HG02970 (cell line): ENCODE measurements at regions not wholly inside any gene's neighbourhood (a gene's known extent, or its start where the extent isn't known, plus 50 kb on each side); places are given as distances from the start of the nearest gene placed in this dataset.
"Not testable (repeated sequence)": the region's sequence is repeated elsewhere in the genome, so short reads cannot be mapped to it uniquely, and the experiment has no call there.

Source experiments
- ATAC-seq: cut with Tn5 transposase; IDR thresholded peaks from one replicate; pipeline ENCODE4 v1.9.1; 2021; ENCODE audit warnings: mild to moderate bottlenecking, moderate library complexity, moderate number of reproducible peaks; ENCODE audit not compliant: unreplicated experiment, low FRiP score

DNA sequence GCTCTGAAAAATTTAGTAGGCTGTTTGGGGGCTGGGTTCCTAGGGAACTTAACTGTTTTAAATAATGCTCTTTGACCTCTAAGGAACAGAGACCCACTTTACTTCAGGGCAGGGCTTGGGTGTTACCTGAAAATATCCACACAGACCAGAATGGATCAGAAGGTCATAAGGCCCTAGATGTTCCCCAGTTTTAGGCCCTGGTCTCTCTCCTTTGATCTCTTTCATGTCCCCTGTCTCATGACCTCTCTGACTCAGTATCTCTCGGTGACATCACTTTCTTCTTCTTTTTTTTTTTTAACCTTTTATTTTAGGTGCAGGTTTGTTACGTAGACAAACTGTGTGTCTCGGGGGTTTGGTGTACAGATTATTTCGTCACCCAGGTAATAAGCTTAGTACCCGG lies 272.1 kb upstream of the SGK1 start:
- ATAC-seq: no peak

- ATAC-seq: no peak
Observed at GRCh38 chr6:134589512-134589911, 271.6 kb upstream of the SGK1 start.

- no peak for ATAC-seq
Observed at GRCh38 chr6:134588267-134588666, 270.4 kb upstream of the SGK1 start.

- ATAC-seq: no peak
Observed at GRCh38 chr6:134585517-134585873, 267.6 kb upstream of the SGK1 start.

DNA sequence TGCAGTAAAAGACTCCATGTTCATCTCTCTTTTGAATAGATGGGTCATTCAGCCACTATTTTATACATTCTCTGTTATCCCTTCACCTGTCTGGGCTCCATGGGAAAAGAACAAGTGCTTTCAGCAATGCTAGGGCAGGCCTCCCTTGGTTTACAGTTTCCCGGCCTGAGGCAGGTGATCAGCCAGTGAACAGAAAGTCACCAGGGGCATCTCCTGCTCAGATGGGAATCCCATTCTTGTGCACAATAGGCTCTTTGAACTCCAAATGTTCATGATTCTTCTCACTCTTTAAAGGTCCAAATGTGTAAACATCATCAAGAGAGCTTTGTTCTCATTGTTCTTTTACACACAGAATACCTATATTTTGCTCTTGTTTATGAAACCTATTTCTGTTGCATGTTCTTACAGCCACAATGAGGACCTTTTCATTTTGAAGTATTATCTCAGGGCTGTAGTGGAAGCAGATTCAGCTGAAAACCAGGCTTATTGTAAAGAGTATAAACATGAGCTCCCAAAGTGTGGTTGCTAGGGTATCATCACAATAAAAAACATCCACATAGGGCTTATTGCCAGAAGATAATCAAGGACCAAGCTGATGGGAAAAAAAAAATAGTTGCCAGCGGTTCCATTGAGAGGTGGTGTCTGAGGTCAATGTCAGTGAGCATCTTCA lies 267.1 kb upstream of the SGK1 start:
- ATAC-seq: no peak

DNA sequence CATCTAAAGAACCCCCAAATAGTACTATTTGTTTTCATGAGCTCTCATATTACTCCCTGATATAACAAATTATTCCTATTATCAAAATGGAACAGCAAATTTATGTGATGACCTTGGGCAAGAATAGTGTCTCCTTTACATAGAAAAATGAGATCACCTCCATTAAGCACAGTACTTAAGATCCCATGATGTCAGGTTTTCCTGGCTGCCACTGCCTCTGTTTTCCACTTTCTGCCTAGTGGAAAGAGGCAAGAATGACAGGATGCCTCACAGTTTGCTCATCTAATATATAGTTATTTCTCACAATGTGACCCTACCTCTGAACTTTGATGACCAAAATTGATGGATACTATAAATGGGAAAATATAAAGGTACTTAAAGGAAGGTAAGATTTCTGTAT lies 260.1 kb upstream of the SGK1 start:
- no peak for ATAC-seq

- ATAC-seq: no peak
Observed at GRCh38 chr6:134575221-134575620, 257.3 kb upstream of the SGK1 start.

- ATAC-seq: no peak
Observed at GRCh38 chr6:134574491-134574890, 256.6 kb upstream of the SGK1 start.

DNA sequence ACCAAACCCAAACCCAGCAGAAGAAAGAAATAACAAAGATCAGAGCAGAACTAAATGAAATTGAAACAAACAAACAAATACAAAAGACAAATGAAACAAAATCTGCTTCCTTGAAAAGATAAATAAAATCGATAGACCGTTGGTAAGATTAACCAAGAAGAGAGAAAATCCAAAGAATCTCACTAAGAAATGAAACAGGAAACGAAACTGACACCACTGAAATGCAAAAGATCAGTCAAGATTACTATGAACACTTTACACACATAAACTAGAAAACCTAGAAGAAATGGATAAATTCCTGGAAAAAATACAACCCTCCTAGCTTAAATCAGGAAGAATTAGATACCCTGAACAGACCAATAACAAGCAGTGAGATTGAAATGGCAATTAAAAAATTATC lies 252.1 kb upstream of the SGK1 start:
- ATAC-seq: not testable (repeated sequence)

DNA sequence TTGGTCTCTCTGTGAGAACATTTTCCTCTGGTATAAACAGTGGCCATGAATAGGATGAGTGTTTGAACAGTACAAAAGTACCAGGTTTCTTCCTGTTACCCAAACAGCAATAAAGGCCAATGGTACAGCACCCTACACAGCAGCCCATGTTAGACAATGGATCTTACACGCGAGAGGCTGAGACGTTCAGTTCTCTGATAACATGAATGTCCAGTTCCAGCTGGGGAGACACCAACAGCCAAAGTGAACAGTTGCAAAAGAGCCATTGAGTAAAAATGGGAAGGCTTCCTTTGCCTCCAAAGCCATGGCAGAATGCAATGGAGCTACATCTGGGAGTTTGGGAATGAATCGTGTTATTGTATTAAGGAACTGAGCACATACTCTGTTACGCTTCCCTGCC lies 246.8 kb upstream of the SGK1 start:
- ATAC-seq: no peak

DNA sequence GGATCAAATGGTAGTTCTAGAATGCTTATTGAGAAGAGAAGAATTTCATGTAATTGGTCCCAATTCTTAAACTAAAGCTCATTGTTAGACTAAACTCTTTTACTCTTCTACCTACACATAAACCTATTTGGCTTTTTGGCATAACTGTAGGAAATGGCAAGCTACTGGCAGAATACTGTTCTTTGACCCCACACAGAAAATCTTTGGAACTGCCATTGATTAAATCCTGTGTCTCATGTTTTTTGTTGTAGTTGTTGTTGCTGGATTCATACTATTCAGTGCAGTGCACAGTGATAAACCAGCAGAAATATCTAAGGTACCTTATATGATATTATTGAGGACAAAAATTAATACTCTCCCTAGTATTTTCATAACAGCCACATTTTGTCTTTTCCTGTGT lies 242.1 kb upstream of the SGK1 start:
- ATAC-seq: no peak

GRCh38 chr6:134557509-134557908 lies 239.6 kb upstream of the SGK1 start:
- no peak for ATAC-seq

- ATAC-seq: no peak
Observed at GRCh38 chr6:134555672-134556071, 237.8 kb upstream of the SGK1 start.

GRCh38 chr6:134553936-134554335 lies 236.0 kb upstream of the SGK1 start:
- ATAC-seq: no peak

- no peak for ATAC-seq
Observed at GRCh38 chr6:134551245-134551960, 233.5 kb upstream of the SGK1 start.

GRCh38 chr6:134550604-134551003 lies 232.7 kb upstream of the SGK1 start:
- ATAC-seq: no peak

- ATAC-seq: no peak
Observed at GRCh38 chr6:134549854-134550253, 231.9 kb upstream of the SGK1 start.

- ATAC-seq: no peak
Observed at GRCh38 chr6:134546962-134547645, 229.2 kb upstream of the SGK1 start.

DNA sequence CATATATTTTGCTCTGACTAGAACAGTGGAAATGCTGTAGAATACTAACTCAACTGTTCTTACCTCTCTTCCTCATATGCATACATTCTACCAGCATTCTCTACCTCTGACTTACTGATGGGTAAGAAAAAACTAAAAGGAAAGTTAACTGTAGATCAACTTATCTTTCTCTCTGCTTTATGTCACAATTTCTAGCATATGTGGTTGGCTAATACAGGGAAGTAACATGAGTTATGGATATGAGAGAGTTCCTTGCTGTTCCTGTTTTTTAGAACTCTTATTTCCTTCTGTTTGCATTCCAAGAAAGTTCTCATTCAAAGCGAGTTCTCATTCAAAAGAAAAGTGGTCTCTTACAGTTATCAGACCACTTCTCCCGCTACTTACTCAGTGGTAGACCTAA lies 226.8 kb upstream of the SGK1 start:
- no peak for ATAC-seq

DNA sequence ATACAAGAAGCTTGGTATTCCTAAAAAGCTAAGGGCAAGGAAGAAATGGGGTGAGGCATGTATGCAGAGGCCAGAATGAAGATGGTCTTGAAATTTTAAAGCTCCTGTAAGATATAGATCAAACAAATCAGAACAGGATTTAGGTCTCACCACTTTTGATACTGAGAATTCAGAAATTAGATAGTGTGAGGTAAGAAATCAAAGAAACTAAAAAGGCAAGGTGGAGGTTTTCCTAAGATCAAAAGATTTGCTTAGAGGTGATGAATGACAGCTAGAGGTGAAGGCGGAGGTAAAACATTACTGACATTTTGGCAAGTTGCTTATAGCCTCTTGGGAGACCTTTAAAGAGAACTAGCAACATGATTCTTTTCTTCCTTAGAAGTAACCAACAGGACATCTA lies 225.2 kb upstream of the SGK1 start:
- ATAC-seq: no peak

- no peak for ATAC-seq
Observed at GRCh38 chr6:134541001-134541400, 223.1 kb upstream of the SGK1 start.

DNA sequence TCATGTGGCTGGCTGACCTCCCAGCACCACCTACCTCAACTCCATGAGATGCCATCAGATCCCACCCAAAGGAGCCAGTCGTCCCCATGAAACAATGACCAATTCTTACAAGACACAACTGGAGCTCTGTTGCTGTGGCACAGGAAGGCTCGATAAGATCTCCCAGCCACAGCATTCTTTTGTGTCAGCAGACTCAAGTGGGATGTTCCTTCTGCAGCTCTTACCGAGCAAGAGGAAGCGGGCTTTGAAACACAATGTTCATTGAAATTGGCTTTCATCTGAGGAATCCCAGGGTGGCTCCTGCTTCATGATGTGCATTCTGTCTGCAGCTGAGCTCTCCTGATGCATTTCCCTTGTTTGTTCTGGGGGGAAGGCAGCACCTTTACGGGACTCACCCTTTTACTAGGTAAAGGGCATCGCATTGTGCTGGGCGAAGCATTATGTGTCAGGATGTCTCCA lies 222.0 kb upstream of the SGK1 start:
- no peak for ATAC-seq
